HepG2 (cell line): ENCODE measurements at regions not wholly inside any gene's neighbourhood (a gene's known extent, or its start where the extent isn't known, plus 50 kb on each side); places are given as distances from the start of the nearest gene placed in this dataset.

Source experiments
- ATAC-seq: fragments of 200-7000 bp; cut with Tn5 transposase; 3 replicates; pipeline ENCODE4 v1.9.1; 2020; ENCODE audit warnings: mild to moderate bottlenecking, moderate library complexity
- BruUV-seq: library from RNA; stranded (reverse); fragments of 400-500 nt; replicated peaks from 2 replicates; lab custom pipeline; 2021; lab: Mats Ljungman, UMichigan
- CTCF ChIA-PET: fragments of 300-600 bp; formaldehyde crosslinking; extraction: SDS; loops from one replicate; lab custom pipeline; 2021; ENCODE audit warnings: low total read pairs, inconsistent platforms, low intra/inter-chr PET ratio; lab: Yijun Ruan, JAX
- POLR2A ChIA-PET: fragments of 350-600 bp; sonication (Branson Sonifier 250); formaldehyde crosslinking; loops from one replicate; lab custom pipeline; 2020; ENCODE audit warnings: antibody characterized with exemption, inconsistent platforms; lab: Yijun Ruan, JAX
- DNase-seq: peaks from one replicate; pipeline ENCODE4 v3.0.0-alpha.2; 2015; ENCODE audit warnings: low spot score
- FAIRE-seq: peaks from 3 replicates; lab custom pipeline; 2011; peaks lifted over from hg19 to GRCh38; lab: Jason Lieb, UNC
- H2AFZ ChIP-seq: one replicate; pipeline ENCODE4 v1.6.1; 2011; ENCODE audit warnings: low read length, inconsistent platforms
- H3K27ac ChIP-seq: fragments of 300-600 bp; 3 replicates; pipeline ENCODE4 v1.8.0; 2011; ENCODE audit warnings: mixed run types, mild to moderate bottlenecking, mixed read lengths, low read length, inconsistent platforms; ENCODE audit not compliant: insufficient read depth; ENCODE audit errors: extremely low read length
- H3K27me3 ChIP-seq, 2 experiments: fragments of 200-600 bp in 1 of 2; 2 replicates in 1 of 2; 3 replicates in 1 of 2; pipeline versions ENCODE4 v1.6.0 to v1.8.0; 2011; ENCODE audit warnings: low read length in 2 of 2, mild to moderate bottlenecking in 2 of 2, moderate library complexity in 2 of 2, inconsistent platforms in 1 of 2; ENCODE audit not compliant: insufficient read depth in 2 of 2, control insufficient read depth in 1 of 2
- H3K36me3 ChIP-seq, 2 experiments: fragments of 200-600 bp in 1 of 2; replicated peaks in 1 of 2; 2 replicates in 1 of 2; 3 replicates in 1 of 2; pipeline versions ENCODE4 v1.5.1 to v1.8.0; 2011; ENCODE audit warnings: low read length in 2 of 2, inconsistent platforms in 1 of 2; ENCODE audit not compliant: insufficient read depth in 2 of 2, control insufficient read depth in 1 of 2
- H3K4me1 ChIP-seq: 2 replicates; pipeline ENCODE4 v1.5.1; 2012; ENCODE audit warnings: low read length, inconsistent platforms; ENCODE audit not compliant: insufficient read depth
- H3K4me2 ChIP-seq: 2 replicates; pipeline ENCODE4 v1.6.0; 2011; ENCODE audit warnings: low read depth, low read length, inconsistent platforms
- H3K4me3 ChIP-seq, 3 experiments: fragments of 200-600 bp in 1 of 3; sonication (generic), shearing (Covaris generic) in 1 of 3; replicated peaks in 1 of 3; 2 replicates each; pipeline ENCODE4 v1.5.1; 2011 to 2016; ENCODE audit warnings: low read length in 3 of 3, inconsistent platforms in 2 of 3, low read depth in 2 of 3, mild to moderate bottlenecking in 2 of 3, control low read depth in 1 of 3, mixed read lengths in 1 of 3; ENCODE audit not compliant: insufficient read depth in 1 of 3
- H3K79me2 ChIP-seq: one replicate; pipeline ENCODE4 v1.6.1; 2011; ENCODE audit warnings: low read length, inconsistent platforms; ENCODE audit not compliant: insufficient read depth
- H3K9ac ChIP-seq: 2 replicates; pipeline ENCODE4 v1.6.0; 2011; ENCODE audit warnings: mild to moderate bottlenecking, low read depth, low read length, inconsistent platforms; ENCODE audit not compliant: insufficient read depth
- H3K9me3 ChIP-seq: 2 replicates; pipeline ENCODE4 v1.5.1; 2012; ENCODE audit warnings: mild to moderate bottlenecking, low read length
- H4K20me1 ChIP-seq: 2 replicates; pipeline ENCODE4 v1.6.0; 2011; ENCODE audit warnings: inconsistent platforms, mild to moderate bottlenecking, low read length, moderate library complexity; ENCODE audit not compliant: insufficient read depth
- PCBP1 ChIP-seq: fragments of 200-400 bp; formaldehyde crosslinking; IDR thresholded peaks from 2 replicates; pipeline ENCODE4 v1.6.1; 2017; ENCODE audit warnings: mild to moderate bottlenecking, low read depth, low read length, borderline replicate concordance
- PHF20 ChIP-seq: sonication (generic); formaldehyde crosslinking; IDR thresholded peaks from 2 replicates; pipeline ENCODE4 v1.5.0; 2020; ENCODE audit warnings: mild to moderate bottlenecking, missing genetic modification reagents
- WGBS: methylation state at CpG from one replicate; pipeline ENCODE4 v1.1.6; 2017; ENCODE audit warnings: low lambda C conversion rate; 5-methylcytosine and 5-hydroxymethylcytosine counted together
- in situ Hi-C: cut with HindIII; loops from 2 replicates; pipeline ENCODE4 v1.10.0; 2017; ENCODE audit warnings: low pct_unique_long_range_greater_than_20kb; ENCODE audit not compliant: extremely low pct_ligation_motif_present
- intact Hi-C: fragments of 100-400 bp; cut with micrococcal nuclease; formaldehyde crosslinking; loops from one replicate; pipeline ENCODE4 v1.10.0; 2022; ENCODE audit not compliant: unreplicated experiment
- TF ChIP-seq, protein P1 (sequence below), 2 experiments: sonication (generic) in 1 of 2; formaldehyde crosslinking in 1 of 2; IDR thresholded peaks; 2 replicates each; pipeline versions ENCODE4 v1.4.0 to v1.6.1; 2016 to 2020; ENCODE audit warnings: borderline replicate concordance in 1 of 2, low read depth in 1 of 2, mild to moderate bottlenecking in 1 of 2, missing genetic modification reagents in 1 of 2

- Histone ChIP-seq H3K9ac (no peak overlapping the region), H3K27me3 (peaks cover 1 to 23% of the 10 kb centered on the region in 2 experiments; a peak in 4 of 5 replicates), H3K79me2 (no peaks in the 10 kb centered on the region), H3K27ac (no peak overlapping the region), H4K20me1 (no peaks in the 10 kb centered on the region), H3K4me3 (no peak overlapping the region), H2AFZ (no peak overlapping the region), H3K36me3 (no peaks in the 10 kb centered on the region), H3K4me2 (no peak overlapping the region), H3K9me3 (no peaks in the 10 kb centered on the region), H3K4me1 (no peaks in the 10 kb centered on the region)
- FAIRE-seq, result no peak
- no peak for ATAC-seq
- CTCF ChIA-PET, result no interaction called here
- no TSS peak for BruUV-seq
- 23% methylated on average over 14 of the region's 14 CpGs for WGBS
- TF ChIP-seq, protein P1, sequence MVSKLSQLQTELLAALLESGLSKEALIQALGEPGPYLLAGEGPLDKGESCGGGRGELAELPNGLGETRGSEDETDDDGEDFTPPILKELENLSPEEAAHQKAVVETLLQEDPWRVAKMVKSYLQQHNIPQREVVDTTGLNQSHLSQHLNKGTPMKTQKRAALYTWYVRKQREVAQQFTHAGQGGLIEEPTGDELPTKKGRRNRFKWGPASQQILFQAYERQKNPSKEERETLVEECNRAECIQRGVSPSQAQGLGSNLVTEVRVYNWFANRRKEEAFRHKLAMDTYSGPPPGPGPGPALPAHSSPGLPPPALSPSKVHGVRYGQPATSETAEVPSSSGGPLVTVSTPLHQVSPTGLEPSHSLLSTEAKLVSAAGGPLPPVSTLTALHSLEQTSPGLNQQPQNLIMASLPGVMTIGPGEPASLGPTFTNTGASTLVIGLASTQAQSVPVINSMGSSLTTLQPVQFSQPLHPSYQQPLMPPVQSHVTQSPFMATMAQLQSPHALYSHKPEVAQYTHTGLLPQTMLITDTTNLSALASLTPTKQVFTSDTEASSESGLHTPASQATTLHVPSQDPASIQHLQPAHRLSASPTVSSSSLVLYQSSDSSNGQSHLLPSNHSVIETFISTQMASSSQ (IDR thresholded peaks at IDR 0.05; ENCODE audit: low read depth), result no peak
- TF ChIP-seq, protein P1 (CRISPR knock-in tag; IDR thresholded peaks at IDR 0.05; ENCODE audit: borderline replicate concordance), result no peak
- no peak for TF ChIP-seq PCBP1
- TF ChIP-seq PHF20 (CRISPR knock-in tag), result no peak
- intact Hi-C loops (no loop called here), in situ Hi-C loops (no loop called here)
- POLR2A ChIA-PET, result no interaction called here
- DNase-seq, result no peak
Observed at GRCh38 chr18:75784390-75784789, 356.9 kb upstream of the SMIM21 start.
